Activated CD4-positive, alpha-beta T cell treated with anti-CD3 and anti-CD28 coated beads, Interleukin-10, Interleukin-2, amounts not matched to agents 100 ng/mL and 50 ng/mL, durations not matched to agents 16 hours and 8 hours (primary cell): ENCODE measurements at regions not wholly inside any gene's neighbourhood (a gene's known extent, or its start where the extent isn't known, plus 50 kb on each side); places are given as distances from the start of the nearest gene placed in this dataset.

ENCODE experiments used
- DNase-seq: peaks from one replicate; pipeline ENCODE4 v3.0.0-alpha.2; 2020

GRCh38 chr16:66289051-66289680, 77.3 kb upstream of the CDH5 start:
- no peak for DNase-seq

GRCh38 chr16:66287926-66288325, 78.6 kb upstream of the CDH5 start:
- no peak for DNase-seq

- no peak for DNase-seq
Measured at GRCh38 chr16:66287416-66287815, 79.1 kb upstream of the CDH5 start.

GRCh38 chr16:66286527-66286926, 80.0 kb upstream of the CDH5 start:
- DNase-seq = no peak

GRCh38 chr16:66278604-66279262, 87.8 kb upstream of the CDH5 start:
- no peak for DNase-seq

GRCh38 chr16:66278111-66278531, 88.4 kb upstream of the CDH5 start:
- no peak for DNase-seq

- DNase-seq = no peak
Measured at GRCh38 chr16:66277311-66278070, 89.0 kb upstream of the CDH5 start.

- DNase-seq = peak; percentile 19
Measured at GRCh38 chr16:66275775-66276428, 90.6 kb upstream of the CDH5 start.

- peak; percentile 48 for DNase-seq
Measured at GRCh38 chr16:66274335-66275110, 92.0 kb upstream of the CDH5 start.

- no peak for DNase-seq
Measured at GRCh38 chr16:66273644-66274334, 92.7 kb upstream of the CDH5 start.

GRCh38 chr16:66273053-66273452, 93.4 kb upstream of the CDH5 start:
- DNase-seq = no peak

GRCh38 chr16:66272461-66272860, 94.0 kb upstream of the CDH5 start:
- no peak for DNase-seq

GRCh38 chr16:66271074-66272060, 95.1 kb upstream of the CDH5 start:
- no peak for DNase-seq

GRCh38 chr16:66270333-66270927, 96.1 kb upstream of the CDH5 start:
- DNase-seq = peak; percentile 69

GRCh38 chr16:66269617-66270332, 96.7 kb upstream of the CDH5 start:
- no peak for DNase-seq

GRCh38 chr16:66267292-66268014, 99.0 kb upstream of the CDH5 start:
- no peak for DNase-seq

- DNase-seq = no peak
Measured at GRCh38 chr16:66266436-66267291, 99.8 kb upstream of the CDH5 start.

- DNase-seq = no peak
Measured at GRCh38 chr16:66265556-66266141, 100.8 kb upstream of the CDH5 start.
